Tibial nerve (tissue), 4 donors: ENCODE measurements at regions not wholly inside any gene's neighbourhood (a gene's known extent, or its start where the extent isn't known, plus 50 kb on each side); places are given as distances from the start of the nearest gene placed in this dataset.
A peak's percentile ranks its signal among the peaks of the same experiment; 100 is the strongest.

ENCODE experiments used
- DNase-seq, 2 donors: peaks; one replicate each; pipeline ENCODE4 v3.0.0-alpha.2; 2019; ENCODE audit warnings: low spot score in 2 of 2
- H3K27ac ChIP-seq, 4 donors: fragments of 200-600 bp; sonication (generic) in 3 of 4; one replicate each; pipeline ENCODE4 v1.5.1; 2017 to 2019; ENCODE audit warnings: mild to moderate bottlenecking in 1 of 4
- H3K27me3 ChIP-seq, 2 donors: fragments of 200-600 bp; sonication (generic) in 1 of 2; one replicate each; pipeline versions ENCODE4 v1.5.1 to v1.6.0; 2017 to 2019
- H3K36me3 ChIP-seq, 3 donors: fragments of 200-600 bp; sonication (generic); one replicate each; pipeline ENCODE4 v1.5.1; 2018 to 2019
- H3K4me1 ChIP-seq, 4 donors: fragments of 200-600 bp; sonication (generic) in 3 of 4; one replicate each; pipeline ENCODE4 v1.5.1; 2017 to 2019
- H3K4me3 ChIP-seq, 4 donors: fragments of 200-600 bp; sonication (generic) in 3 of 4; one replicate each; pipeline ENCODE4 v1.5.1; 2017 to 2019; ENCODE audit warnings: mild to moderate bottlenecking in 1 of 4, moderate library complexity in 1 of 4
- H3K9me3 ChIP-seq, 4 donors: fragments of 200-600 bp; sonication (generic) in 3 of 4; one replicate each; pipeline ENCODE4 v1.5.1; 2017 to 2019
- EP300 ChIP-seq, 2 donors: sonication (generic); formaldehyde crosslinking; IDR thresholded peaks; one replicate each; pipeline ENCODE4 v1.6.1; 2017; ENCODE audit warnings: antibody characterized with exemption in 2 of 2, mild to moderate bottlenecking in 1 of 2
- POLR2A ChIP-seq, 2 donors: fragments of 450-650 bp; IDR thresholded peaks; one replicate each; pipeline ENCODE4 v1.6.1; 2017; ENCODE audit warnings: antibody characterized with exemption in 2 of 2, mild to moderate bottlenecking in 2 of 2, moderate library complexity in 2 of 2
- WGBS, 2 donors: methylation state at CpG; one replicate each; pipeline ENCODE4 v1.1.5; 2018; 5-methylcytosine and 5-hydroxymethylcytosine counted together
- TF ChIP-seq, protein P1 (sequence below), 5 experiments: fragments of 200-600 bp in 3 of 5; fragments of 450-650 bp in 2 of 5; sonication (generic) in 3 of 5; IDR thresholded peaks; one replicate each; pipeline ENCODE4 v1.5.1; 2016 to 2019; ENCODE audit warnings: antibody characterized with exemption in 5 of 5, mild to moderate bottlenecking in 3 of 5, moderate library complexity in 2 of 5

DNA sequence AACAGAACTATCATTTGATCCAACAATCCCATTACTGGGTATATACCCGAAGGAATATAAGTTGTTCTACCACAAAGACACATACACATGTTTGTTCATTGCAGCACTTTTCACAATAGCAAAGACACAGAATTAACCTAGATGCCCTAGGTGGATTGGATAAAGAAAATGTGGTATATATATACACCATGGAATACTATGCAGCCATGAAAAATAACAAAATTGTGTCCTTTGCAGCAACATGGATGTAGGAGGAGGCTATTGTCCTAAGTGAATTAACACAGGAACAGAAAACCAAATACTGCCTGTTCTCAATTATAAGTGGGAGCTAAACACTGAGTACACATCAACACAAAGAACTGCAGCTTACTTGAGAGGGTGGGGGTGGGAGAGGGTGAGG is 142.5 kb downstream of the IL20RB start:
- H3K27ac ChIP-seq: no peak overlapping the region
- TF ChIP-seq EP300 (IDR thresholded peaks at IDR 0.05) (no peak), POLR2A (IDR thresholded peaks at IDR 0.05) (no peak)
- TF ChIP-seq, protein P1, sequence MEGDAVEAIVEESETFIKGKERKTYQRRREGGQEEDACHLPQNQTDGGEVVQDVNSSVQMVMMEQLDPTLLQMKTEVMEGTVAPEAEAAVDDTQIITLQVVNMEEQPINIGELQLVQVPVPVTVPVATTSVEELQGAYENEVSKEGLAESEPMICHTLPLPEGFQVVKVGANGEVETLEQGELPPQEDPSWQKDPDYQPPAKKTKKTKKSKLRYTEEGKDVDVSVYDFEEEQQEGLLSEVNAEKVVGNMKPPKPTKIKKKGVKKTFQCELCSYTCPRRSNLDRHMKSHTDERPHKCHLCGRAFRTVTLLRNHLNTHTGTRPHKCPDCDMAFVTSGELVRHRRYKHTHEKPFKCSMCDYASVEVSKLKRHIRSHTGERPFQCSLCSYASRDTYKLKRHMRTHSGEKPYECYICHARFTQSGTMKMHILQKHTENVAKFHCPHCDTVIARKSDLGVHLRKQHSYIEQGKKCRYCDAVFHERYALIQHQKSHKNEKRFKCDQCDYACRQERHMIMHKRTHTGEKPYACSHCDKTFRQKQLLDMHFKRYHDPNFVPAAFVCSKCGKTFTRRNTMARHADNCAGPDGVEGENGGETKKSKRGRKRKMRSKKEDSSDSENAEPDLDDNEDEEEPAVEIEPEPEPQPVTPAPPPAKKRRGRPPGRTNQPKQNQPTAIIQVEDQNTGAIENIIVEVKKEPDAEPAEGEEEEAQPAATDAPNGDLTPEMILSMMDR (IDR thresholded peaks at IDR 0.05): no peak
- no peaks in the 10 kb centered on the region for H3K36me3 ChIP-seq
- 89 to 97% methylated on average over 1 of the region's 1 CpG for WGBS, 2 donors
- H3K4me1 ChIP-seq: peaks cover 0 to 12% (median 0%) of the 10 kb centered on the region in 4 donors
- H3K27me3 ChIP-seq: no peaks in the 10 kb centered on the region
- DNase-seq: no peak
- H3K4me3 ChIP-seq: no peak overlapping the region
- H3K9me3 ChIP-seq: no peaks in the 10 kb centered on the region

DNA sequence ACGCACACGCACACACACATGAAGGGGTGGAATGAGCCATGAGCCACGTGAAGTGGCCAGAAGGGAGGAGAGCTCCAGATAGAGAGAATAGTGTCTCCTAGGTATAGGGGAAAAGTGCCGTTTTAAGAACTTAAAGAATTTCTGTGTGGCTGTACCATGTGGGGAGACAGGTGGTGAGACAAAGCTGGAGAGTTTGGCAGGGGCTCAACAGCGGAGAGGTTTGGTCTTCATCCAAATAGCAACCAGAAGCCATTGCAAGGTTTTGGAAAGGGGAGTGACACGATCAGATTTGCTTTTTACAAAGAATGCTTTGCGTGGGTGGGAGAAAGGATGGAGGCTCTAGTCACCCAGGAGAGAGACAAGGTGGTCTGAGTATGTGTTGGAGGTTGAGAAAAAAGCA is 146.0 kb downstream of the IL20RB start:
- TF ChIP-seq, protein P1 (IDR thresholded peaks at IDR 0.05): no peak
- TF ChIP-seq EP300 (IDR thresholded peaks at IDR 0.05) (no peak), POLR2A (IDR thresholded peaks at IDR 0.05) (no peak)
- no peaks in the 10 kb centered on the region for H3K9me3 ChIP-seq
- WGBS, 2 donors: 75% methylated on average over 7 of the region's 7 CpGs
- H3K36me3 ChIP-seq: no peaks in the 10 kb centered on the region
- H3K4me1 ChIP-seq: peaks cover 0 to 25% (median 0%) of the 10 kb centered on the region in 4 donors
- H3K27ac ChIP-seq: no peak overlapping the region
- H3K27me3 ChIP-seq: no peaks in the 10 kb centered on the region
- H3K4me3 ChIP-seq: no peak overlapping the region
- no peak for DNase-seq

DNA sequence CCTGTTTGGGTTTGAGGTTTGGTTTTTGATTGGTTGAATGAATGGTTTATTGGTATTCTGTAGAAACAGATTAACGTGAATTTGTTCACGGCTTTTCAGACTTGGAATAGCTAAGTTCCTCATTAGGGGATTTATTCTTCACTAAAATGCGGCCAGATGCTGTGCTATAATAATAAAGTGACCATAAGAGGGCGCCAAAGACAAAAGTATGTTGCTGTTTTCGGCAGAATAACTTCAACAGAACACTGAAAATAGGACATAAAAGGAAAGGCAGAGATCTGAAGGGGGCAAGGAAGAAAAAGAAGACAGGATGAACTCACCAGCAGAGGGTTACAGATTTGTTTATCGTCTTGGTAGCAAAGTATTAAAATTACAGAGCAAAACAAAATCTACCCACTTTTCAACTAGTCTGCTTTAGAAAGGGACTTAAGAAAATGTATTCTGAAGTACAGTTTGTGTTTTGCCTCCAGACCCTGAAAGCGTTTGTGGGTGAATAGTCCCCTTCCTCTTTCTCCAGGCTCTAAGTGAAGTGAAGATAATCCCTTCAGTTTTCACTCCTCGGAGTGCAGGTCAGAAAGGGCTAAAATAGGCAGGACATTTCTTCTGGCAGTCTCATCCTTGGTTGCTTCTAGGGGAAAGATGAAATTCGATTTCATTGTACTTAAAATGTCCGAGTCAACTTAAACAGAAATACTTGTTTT is 147.6 kb downstream of the IL20RB start:
- Histone ChIP-seq H3K4me3 (peak overlapping the region in 1 of 4 donors; percentile 3), H3K36me3 (no peaks in the 10 kb centered on the region), H3K4me1 (peaks cover 0 to 13% (median 0%) of the 10 kb centered on the region in 4 donors), H3K27me3 (no peaks in the 10 kb centered on the region), H3K9me3 (no peaks in the 10 kb centered on the region), H3K27ac (no peak overlapping the region)
- peak in 1 of 2 donors; percentile 58 for DNase-seq
- TF ChIP-seq, protein P1 (IDR thresholded peaks at IDR 0.05): peak; percentile 55 to 66 (median 57)
- no peak for TF ChIP-seq POLR2A (IDR thresholded peaks at IDR 0.05)
- 6% methylated on average over 10 of the region's 10 CpGs for WGBS, 2 donors

DNA sequence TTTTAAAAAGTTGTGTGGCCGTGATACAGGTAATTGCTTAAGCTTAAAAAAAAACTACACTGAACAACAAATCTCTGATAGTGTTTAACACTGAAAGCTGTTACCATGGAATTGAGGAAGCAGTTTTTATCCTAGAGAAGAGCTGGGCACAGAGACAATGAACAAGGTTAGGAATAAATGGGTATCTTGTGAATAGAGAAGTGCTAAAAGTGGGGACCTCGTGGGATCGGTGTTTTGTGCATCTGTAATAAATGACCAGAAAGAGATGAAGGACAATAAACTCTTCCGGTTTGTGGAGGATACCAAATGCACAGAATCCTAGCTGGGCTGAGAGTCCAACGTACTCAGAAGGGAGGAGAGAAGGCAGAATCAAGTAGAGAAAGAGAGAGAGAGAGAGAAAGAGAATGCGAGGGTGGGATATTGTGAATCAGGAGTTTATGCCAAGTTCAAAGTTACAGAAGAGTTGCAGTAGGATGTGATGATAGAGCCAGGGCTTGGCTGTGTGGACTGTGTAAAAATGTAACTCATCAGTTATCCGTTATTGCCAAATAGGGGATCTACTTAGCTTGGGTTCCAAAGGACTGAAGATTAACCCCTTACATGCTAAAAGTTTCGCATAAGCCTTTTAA is 148.9 kb downstream of the IL20RB start:
- Histone ChIP-seq H3K36me3 (no peaks in the 10 kb centered on the region), H3K27me3 (no peaks in the 10 kb centered on the region), H3K4me3 (no peak overlapping the region), H3K4me1 (peaks cover 0 to 13% (median 0%) of the 10 kb centered on the region in 4 donors), H3K9me3 (no peaks in the 10 kb centered on the region), H3K27ac (no peak overlapping the region)
- TF ChIP-seq POLR2A (IDR thresholded peaks at IDR 0.05) (no peak), EP300 (IDR thresholded peaks at IDR 0.05) (no peak)
- TF ChIP-seq, protein P1 (IDR thresholded peaks at IDR 0.05): no peak
- DNase-seq: no peak
- 32 to 35% methylated on average over 8 of the region's 8 CpGs for WGBS, 2 donors

DNA sequence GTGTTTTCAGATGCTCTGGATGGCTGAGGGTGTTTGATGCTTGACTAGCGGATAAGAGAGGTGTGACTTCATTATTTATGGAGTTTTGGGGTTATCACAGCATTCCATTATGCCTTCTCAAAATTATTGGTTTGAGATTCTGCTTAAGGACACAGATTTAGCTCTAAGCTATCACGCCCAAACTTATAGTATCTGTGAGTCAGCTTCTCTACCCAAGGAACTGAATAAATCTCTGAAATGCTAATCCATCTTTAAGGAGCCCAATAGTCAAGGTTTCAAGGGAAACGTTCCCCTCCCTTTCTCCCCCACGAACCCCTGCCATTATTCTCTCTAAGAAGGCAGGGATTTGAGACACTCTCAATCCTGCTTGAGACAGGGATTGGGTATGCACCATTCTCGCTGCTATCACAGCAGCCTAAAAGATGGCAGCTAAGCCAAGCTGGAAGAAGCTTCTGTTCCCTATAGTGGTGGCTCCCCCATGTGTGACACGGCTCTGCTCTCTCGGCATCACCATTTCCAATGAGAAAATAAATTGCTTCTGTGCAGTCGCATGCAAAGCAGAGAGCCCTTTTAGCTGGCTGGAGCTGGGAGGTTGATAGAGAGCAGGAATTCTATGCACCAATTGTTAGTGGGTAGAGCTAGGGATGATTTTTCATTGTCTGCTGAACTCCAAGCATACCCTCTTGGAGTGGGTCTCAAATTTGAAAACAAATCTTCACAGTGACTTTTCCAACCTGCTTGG is 151.1 kb downstream of the IL20RB start:
- H3K36me3 ChIP-seq: no peaks in the 10 kb centered on the region
- no peaks in the 10 kb centered on the region for H3K9me3 ChIP-seq
- no peak for DNase-seq
- H3K4me3 ChIP-seq: no peak overlapping the region
- TF ChIP-seq EP300 (IDR thresholded peaks at IDR 0.05) (no peak), POLR2A (IDR thresholded peaks at IDR 0.05) (no peak)
- TF ChIP-seq, protein P1 (IDR thresholded peaks at IDR 0.05): no peak
- WGBS, 2 donors: 57 to 63% methylated on average over 8 of the region's 8 CpGs
- no peak overlapping the region for H3K27ac ChIP-seq
- no peaks in the 10 kb centered on the region for H3K27me3 ChIP-seq
- H3K4me1 ChIP-seq: peaks cover 0 to 13% (median 0%) of the 10 kb centered on the region in 4 donors
